Ovary (tissue), 3 donors: ENCODE measurements at regions not wholly inside any gene's neighbourhood (a gene's known extent, or its start where the extent isn't known, plus 50 kb on each side); places are given as distances from the start of the nearest gene placed in this dataset.

ENCODE experiments used
- POLR2A ChIP-seq: fragments of 450-650 bp; IDR thresholded peaks from one replicate; pipeline ENCODE4 v1.6.1; 2017; ENCODE audit warnings: antibody characterized with exemption, mild to moderate bottlenecking, moderate library complexity
- TF ChIP-seq, protein P1 (sequence below), 3 donors: fragments of 450-650 bp in 2 of 3; fragments of 200-600 bp in 1 of 3; IDR thresholded peaks; one replicate each; pipeline versions ENCODE4 v1.5.1 to v1.8.0; 2016 to 2022; ENCODE audit warnings: antibody characterized with exemption in 3 of 3, mild to moderate bottlenecking in 1 of 3
- donor health status: DM: no; HTN: no; CAD: no.

DNA sequence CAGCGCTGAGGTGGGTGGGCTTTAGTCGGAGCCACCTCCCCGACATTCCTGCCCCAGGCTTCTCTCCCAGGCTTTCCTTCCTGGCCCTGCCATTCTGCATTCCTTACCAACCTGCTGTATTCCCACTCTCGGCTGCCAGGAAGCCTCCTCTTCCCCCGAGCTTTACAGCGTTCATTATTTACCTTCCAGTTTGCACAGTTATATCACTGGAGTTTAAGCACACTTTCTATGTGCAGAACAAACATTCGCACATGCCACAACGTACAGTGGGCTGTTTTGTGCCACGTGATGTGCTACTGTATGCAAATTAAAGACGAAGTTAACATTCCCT, 246.3 kb downstream of the SOX11 start:
- TF ChIP-seq, protein P1, sequence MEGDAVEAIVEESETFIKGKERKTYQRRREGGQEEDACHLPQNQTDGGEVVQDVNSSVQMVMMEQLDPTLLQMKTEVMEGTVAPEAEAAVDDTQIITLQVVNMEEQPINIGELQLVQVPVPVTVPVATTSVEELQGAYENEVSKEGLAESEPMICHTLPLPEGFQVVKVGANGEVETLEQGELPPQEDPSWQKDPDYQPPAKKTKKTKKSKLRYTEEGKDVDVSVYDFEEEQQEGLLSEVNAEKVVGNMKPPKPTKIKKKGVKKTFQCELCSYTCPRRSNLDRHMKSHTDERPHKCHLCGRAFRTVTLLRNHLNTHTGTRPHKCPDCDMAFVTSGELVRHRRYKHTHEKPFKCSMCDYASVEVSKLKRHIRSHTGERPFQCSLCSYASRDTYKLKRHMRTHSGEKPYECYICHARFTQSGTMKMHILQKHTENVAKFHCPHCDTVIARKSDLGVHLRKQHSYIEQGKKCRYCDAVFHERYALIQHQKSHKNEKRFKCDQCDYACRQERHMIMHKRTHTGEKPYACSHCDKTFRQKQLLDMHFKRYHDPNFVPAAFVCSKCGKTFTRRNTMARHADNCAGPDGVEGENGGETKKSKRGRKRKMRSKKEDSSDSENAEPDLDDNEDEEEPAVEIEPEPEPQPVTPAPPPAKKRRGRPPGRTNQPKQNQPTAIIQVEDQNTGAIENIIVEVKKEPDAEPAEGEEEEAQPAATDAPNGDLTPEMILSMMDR (IDR thresholded peaks at IDR 0.05), result no peak
- TF ChIP-seq POLR2A, result no peak
